NCI-H226 (cell line): ENCODE measurements at regions not wholly inside any gene's neighbourhood (a gene's known extent, or its start where the extent isn't known, plus 50 kb on each side); places are given as distances from the start of the nearest gene placed in this dataset.

ENCODE experiments used
- DNase-seq: peaks from one replicate; pipeline ENCODE4 v3.0.0-alpha.2; 2015

DNA sequence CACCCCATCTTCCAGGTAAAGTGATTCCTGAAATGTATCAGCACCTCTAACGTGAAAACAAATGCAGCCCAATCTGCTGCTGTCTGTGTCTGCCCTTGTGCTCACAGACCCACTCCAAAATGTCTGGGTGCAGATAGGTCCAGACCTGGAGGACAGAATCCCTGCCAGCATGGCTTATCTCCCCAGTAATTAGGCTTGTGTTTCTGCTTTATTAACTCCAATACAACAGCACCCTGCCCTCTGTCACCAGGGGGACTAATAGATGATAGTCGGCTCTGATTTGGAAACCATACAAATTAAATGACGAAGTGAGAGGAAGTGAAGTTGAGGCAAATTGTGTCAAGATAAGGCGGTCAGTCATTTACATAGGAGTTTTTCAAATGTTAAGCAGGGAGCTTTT lies 608.3 kb upstream of the SALL1 start:
- no peak for DNase-seq

DNA sequence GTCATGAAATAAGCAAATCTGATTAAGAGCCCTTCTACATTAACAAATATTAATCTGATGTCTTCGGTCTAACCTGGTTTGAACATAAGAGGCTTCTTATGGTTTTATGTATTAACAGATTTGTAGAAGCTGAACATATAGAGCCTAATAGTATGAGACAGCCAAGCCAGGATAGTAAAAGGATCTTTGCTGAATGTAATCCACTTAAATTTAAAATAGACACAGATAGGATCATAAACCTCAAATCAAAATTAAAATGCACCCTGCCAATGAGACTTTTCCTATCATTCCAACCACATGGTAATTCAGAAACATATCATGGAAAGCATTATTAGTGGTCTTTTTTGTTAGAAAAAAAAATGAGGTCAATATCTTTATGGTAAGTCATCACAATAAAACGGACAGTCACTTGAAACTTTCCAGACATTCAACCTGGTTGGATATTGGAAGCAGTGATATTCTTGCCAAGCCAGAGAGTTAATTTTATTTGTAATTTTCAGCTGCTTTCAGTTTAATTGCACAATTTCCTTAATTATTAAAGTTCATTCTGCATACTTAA lies 606.9 kb upstream of the SALL1 start:
- DNase-seq, result no peak

DNA sequence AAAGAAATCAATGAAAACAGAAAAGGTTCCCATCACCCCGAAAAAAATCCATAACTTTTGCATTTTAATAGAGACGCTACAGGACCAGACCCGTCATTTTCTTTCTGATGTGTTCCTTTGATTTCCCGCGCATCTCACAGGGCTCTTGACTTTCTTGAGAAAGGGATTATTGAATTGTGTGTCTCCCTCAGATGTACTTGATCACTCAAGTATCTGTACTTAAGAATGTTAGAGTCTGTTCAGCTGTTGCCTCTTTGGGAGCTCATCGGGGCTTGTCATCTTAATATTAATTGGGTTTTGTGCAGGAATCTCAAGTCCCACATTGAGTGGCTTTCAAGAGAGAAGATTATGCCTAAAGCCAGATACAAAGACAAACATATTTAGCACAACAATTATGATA lies 606.4 kb upstream of the SALL1 start:
- no peak for DNase-seq

GRCh38 chr16:51757124-51757470 lies 606.0 kb upstream of the SALL1 start:
- DNase-seq, result no peak

DNA sequence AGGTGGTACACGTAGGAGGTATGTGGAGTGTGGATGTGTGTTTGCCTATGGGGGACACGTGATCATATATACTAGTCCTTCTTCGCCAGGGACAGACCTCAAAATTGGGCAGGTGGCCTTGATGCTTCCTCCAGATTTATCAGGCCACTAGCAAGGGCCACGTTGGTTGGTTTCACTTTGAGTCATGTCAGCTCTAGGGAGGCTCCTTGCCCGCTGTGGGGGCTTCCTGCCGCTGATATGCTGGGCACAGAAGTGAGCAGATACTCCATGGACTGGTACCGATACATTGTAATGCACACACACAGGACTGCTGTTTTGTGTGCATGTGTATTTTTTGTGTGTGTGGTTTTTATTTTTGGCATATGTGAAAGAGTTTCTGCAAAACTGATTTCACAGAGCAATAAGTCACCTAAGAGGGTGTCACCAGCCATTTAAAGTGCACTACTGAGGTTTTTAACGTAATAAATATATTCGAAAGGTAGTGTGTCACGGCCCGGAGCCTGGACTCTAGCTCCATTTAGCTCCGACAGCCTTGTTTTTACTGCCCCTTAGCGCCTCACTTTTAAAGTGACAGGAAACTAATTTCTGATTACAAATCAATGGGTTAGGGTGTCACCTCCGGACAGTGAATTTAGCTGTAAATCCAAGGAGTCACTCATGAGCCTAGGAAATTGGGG lies 605.5 kb upstream of the SALL1 start:
- DNase-seq, result no peak

DNA sequence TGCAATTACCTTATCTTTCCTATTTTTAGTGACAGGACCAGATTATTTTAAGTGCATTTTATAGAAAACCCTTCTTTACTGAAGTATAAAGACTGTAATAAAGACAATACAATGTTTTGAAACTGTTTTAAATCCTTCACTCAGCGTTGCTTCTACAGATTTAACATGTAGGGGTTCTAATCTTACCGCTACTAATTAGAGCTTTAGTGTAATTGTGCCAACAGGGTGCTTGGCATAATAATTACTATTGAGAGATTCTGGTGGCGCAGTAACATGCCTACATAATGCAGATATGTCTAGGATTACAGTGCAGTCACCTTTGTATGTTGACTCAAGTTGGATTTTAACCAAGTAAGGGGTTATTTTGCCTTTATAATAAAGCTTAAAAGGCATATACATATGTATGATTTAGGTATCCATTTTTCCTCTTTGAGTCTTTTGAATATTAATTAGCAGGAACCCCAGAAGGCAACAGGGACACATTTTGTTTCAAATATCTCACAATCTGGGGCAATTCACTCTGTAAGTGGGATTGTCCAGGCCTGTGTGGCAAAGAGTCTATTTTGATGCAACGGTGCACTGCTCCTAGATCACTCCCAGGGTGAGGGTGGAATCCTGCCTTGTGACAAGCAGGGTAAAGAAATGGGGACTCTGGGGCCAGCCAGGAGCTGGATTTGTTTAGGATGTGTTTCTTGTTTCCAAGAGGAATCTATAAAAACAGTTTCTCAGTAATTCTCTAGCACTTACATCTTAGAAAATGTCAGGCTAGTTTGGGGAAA lies 604.7 kb upstream of the SALL1 start:
- no peak for DNase-seq

- DNase-seq, result no peak
These were observed 604.0 kb upstream of the SALL1 start for GRCh38 chr16:51755039-51755501.

DNA sequence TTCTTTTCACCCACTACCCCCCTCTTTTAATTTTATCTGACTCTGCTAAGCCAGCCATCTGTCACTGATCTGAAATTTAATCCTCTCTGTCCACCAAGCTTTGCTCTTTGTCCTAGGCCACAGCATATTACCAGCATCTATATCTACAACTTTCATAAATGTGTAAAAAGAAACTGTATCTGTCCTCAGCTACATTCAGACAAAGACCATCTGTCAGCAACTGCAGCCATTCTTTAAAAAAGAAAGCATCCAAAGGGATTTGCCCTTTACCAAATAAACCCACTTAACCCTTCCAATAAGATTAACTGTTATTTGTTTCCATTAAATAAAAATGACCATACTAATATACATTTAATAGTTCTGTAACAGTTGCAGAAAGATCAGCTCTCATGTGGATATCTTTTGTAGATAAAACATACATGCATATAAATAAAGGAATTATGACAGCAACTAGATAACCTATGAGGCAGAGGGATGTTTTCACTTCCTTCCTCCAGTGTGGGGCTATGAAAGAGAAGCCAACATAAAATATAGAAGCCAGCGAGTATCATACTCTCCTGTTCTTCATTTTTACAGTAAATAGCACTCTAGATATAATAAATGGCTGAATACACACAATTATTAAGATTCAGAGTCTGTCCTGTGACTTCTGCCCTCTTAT lies 602.5 kb upstream of the SALL1 start:
- DNase-seq, result no peak

GRCh38 chr16:51752438-51752995 lies 601.4 kb upstream of the SALL1 start:
- no peak for DNase-seq

- no peak for DNase-seq
These were observed 596.3 kb upstream of the SALL1 start for GRCh38 chr16:51747329-51747728.

DNA sequence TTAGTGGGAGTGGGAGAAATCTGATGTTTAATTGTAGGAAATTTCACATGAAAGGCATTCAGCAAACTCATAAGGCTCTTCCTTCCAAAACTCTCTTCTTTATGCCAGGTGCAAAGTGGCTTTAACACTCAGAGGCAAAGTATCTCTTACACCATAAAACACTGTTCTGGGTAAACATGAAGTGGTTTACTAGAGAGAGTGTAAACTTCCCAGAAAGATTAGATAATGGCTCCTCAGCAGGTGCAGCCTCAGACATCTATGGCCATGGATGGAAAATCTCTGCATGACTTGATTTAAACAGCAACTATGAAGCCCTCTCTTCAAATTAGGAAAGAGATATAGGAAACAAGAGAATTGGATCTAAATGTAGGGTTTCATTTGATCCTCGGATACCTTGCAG lies 583.1 kb upstream of the SALL1 start:
- no peak for DNase-seq

GRCh38 chr16:51733181-51733580 lies 582.1 kb upstream of the SALL1 start:
- DNase-seq, result no peak

DNA sequence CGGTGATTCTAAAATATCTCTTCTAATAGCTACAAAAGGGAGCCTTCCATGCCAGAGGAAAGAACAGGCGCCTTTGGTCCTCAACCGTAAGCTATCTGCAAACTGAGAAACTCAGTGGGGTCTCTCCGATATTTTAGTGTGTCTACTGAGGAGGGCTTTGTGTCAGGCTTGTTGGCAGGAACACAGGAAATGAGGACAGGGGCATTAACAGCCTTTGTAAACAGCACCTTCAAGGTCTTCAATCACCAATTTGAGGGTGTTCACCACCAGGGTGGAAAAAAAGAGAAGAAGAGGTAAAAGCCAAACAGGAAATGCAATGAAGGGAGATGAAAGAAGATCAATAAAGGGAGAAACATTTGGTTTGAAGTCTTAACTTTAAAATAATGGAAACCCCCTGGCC lies 580.1 kb upstream of the SALL1 start:
- DNase-seq, result no peak

DNA sequence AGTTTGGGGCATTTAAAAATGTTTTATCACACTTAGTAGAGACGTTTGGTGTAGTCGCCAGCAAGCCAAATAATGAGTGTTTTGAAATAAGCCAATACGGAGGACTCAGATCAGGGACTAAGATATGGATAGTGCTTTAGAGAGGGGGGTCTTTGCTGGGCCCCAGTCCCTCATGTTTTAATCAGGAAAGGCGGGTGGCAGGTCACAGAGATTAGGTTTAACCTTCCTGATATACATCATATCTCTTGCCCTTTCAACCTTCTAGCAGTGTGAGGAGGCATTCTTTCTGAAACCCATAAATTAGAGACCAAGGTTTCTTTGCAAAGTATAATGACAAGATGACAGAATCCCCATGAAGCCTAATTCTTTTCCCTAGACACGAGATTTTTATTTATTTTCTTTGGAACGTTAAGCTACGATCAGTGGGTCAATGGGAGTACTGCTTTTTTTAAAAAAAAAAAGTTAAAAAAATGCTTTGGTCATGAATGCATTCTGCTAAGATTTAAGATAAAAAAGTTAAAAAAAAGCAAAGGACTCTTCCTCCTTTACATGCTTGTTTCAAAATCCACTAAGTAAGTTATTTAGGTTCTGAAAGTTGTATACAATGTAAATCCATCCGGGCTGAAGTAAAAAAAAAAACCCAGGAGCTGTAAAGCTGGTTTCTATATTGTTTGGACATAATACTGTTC lies 572.1 kb upstream of the SALL1 start:
- no peak for DNase-seq

- DNase-seq, result no peak
These were observed 571.4 kb upstream of the SALL1 start for GRCh38 chr16:51722467-51722866.

GRCh38 chr16:51719376-51719775 lies 568.3 kb upstream of the SALL1 start:
- no peak for DNase-seq

- no peak for DNase-seq
These were observed 565.1 kb upstream of the SALL1 start for GRCh38 chr16:51716195-51716594.

DNA sequence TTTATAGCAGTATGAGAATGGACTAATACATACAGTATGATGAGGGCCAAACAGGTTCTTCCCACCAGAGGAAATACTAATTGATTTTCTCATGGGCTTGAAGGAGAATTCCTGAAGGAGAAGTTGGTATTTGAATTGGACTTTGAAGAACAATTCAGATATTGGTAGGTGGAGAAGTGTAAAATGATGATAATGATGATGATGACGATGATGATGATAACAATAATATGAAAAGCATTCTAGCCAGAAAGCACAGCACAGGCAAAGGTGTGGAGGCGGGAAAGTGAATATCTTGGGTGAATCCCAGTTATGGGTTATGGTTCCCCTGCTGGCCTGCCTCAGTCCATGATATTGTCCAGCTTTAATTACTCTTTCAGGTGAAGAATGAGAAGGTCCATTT lies 562.4 kb upstream of the SALL1 start:
- no peak for DNase-seq

DNA sequence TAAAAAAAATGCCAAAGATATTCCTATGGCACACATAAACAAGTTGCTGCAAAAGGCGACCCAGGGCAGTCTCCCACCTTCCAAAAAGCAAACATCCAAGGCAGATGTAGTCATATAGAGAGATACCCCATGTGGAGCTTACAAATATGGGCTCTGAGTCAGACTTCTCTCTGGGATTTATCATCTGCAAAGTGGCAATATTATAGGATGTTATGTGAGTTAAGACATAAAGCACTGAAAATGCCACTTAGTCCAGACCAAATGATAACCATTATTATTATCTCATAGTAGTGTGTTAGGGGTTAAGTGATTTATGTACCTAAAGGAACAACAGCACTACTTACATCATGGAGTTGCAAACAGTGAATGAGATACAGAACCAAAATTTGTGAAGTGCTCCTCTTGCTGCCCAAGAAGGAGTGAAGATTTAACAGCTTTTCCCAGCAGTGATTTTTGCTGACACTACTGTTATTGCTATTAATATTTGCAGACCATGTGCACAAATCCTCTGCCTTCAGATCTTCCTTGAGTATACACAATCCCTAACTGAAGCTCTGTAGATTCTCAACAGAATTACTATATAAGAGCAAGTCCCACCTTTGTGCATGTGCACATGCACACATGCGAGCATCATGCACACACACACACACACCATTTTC lies 560.0 kb upstream of the SALL1 start:
- DNase-seq, result no peak

DNA sequence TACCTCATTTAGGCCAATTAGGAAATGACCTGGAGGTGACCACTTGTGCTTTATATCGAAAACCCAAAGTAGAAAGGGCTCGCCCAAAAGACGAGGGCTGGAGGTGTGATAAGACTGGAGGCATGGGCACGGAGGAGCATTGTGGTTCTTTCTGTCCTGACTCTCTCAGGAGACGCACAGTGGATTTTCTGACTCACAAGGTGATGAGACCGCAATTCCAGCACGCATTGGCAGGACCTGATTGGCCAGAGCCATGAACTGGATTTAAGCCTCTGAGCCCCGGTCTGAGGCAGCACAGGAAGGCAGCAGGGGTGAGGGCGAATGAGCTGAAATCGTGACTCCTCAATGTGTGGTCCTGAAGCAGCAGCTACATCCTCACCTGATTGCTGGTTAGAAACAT lies 559.1 kb upstream of the SALL1 start:
- no peak for DNase-seq

DNA sequence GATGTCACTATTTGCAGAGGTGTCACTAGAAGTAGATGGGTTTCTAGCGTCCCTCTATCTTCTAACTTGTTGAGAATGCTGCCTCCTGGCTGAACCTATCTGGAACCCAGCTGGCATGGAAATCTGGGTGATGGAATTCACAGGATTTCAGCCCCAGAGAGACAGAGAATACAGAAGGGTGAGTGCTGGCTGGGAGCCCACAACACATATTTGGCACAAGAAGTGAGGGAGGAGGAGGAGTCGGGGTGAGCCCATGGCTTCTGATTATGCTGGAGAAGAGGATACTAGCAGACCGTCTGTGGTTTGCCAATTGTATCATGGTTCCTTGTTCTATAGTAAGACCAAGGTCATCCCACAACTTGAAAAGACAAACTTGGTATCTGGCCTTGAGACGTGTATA lies 557.8 kb upstream of the SALL1 start:
- no peak for DNase-seq

GRCh38 chr16:51707666-51708065 lies 556.6 kb upstream of the SALL1 start:
- DNase-seq, result no peak
